Astrocyte of the cerebellum (primary cell): ENCODE measurements at regions not wholly inside any gene's neighbourhood (a gene's known extent, or its start where the extent isn't known, plus 50 kb on each side); places are given as distances from the start of the nearest gene placed in this dataset.

ENCODE experiments used
- DNase-seq: peaks from one replicate; pipeline ENCODE4 v3.0.0-alpha.2; 2011; ENCODE audit warnings: low read depth
- H3K4me3 ChIP-seq: 2 replicates; pipeline ENCODE4 v1.5.1; 2011; ENCODE audit warnings: mild to moderate bottlenecking, low read depth, low read length, moderate library complexity
- in situ Hi-C: cut with HindIII; loops from 2 replicates; pipeline ENCODE4 v1.10.0; 2017; ENCODE audit warnings: low sequenced_read_pairs
- TF ChIP-seq, protein P1 (sequence below): IDR thresholded peaks from 2 replicates; pipeline ENCODE4 v1.5.1; 2012; ENCODE audit warnings: low read length, low read depth, moderate library complexity, mild to moderate bottlenecking; ENCODE audit errors: missing control alignments

GRCh38 chr16:14329727-14330350, 258.7 kb downstream of the MRTFB start:
- DNase-seq, result no peak
- no peak overlapping the region for H3K4me3 ChIP-seq
- in situ Hi-C loops, result no loop called here
- TF ChIP-seq, protein P1, sequence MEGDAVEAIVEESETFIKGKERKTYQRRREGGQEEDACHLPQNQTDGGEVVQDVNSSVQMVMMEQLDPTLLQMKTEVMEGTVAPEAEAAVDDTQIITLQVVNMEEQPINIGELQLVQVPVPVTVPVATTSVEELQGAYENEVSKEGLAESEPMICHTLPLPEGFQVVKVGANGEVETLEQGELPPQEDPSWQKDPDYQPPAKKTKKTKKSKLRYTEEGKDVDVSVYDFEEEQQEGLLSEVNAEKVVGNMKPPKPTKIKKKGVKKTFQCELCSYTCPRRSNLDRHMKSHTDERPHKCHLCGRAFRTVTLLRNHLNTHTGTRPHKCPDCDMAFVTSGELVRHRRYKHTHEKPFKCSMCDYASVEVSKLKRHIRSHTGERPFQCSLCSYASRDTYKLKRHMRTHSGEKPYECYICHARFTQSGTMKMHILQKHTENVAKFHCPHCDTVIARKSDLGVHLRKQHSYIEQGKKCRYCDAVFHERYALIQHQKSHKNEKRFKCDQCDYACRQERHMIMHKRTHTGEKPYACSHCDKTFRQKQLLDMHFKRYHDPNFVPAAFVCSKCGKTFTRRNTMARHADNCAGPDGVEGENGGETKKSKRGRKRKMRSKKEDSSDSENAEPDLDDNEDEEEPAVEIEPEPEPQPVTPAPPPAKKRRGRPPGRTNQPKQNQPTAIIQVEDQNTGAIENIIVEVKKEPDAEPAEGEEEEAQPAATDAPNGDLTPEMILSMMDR, result no peak

GRCh38 chr16:14325502-14326401, 254.6 kb downstream of the MRTFB start:
- DNase-seq, result peak; percentile 28
- no peak overlapping the region for H3K4me3 ChIP-seq
- TF ChIP-seq, protein P1, result peak; percentile 10
- in situ Hi-C loops, result no loop called here

DNA sequence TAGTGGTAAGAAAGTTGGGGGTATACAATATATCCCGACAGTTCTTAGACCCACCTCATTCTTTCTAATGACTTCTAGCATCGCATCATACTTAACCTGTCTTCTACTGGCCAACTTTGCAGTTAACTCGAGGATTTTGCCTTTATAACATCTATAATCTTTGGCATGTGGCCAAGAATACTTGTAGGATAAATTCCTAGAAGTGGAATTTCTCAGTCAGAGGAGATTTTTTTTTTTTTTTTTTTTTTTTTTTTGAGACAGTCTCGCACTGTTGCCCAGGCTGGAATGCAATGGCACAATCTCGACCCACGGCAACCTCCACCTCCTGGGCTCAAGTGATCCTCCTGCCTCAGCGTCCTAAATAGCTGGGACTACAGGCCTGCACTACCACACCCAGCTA, 253.5 kb downstream of the MRTFB start:
- DNase-seq, result no peak
- TF ChIP-seq, protein P1, result no peak
- in situ Hi-C loops, result no loop called here
- no peak overlapping the region for H3K4me3 ChIP-seq

GRCh38 chr16:14322186-14322585, 251.1 kb downstream of the MRTFB start:
- in situ Hi-C loops, result no loop called here
- TF ChIP-seq, protein P1, result no peak
- no peak overlapping the region for H3K4me3 ChIP-seq
- DNase-seq, result no peak

DNA sequence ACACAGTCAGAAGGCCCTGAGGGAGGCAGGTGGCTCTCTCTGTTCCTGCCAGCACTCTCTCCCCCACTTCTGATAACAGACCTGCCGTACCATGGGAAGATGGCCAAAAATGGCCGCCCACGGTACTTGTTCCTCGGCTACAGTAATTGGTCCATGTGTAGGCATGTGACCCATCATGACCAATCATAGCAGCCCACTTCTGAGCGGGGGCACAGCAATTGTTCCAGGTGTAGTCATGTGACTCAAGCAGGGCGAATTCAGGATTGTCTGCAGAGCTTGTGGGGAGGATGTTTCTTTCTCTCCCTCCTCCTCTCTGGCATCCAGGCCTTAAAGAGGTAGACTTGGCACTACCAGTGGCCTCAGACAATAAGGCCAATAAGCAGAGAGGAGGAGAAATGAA, 250.4 kb downstream of the MRTFB start:
- no peak for DNase-seq

DNA sequence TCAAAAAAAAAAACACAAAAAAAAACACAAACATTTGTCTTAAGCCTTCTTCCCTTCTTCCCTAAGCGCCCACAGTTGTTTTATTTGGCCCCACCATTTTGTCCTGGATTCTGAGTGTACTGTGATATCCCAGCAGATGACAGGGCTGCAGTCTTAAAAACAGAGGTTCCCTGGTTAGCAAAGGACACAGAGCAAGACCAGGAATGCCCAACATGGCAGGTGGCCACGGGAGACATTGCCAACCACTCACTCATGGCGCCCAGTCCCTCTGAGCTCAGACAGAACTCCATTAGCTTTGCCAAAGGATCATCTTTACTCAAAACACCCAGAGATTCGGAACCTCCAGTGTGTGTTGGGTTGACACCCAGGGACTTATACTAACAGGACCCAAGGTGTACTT, 249.3 kb downstream of the MRTFB start:
- TF ChIP-seq, protein P1, result no peak
- in situ Hi-C loops, result no loop called here
- no peak for DNase-seq
- no peak overlapping the region for H3K4me3 ChIP-seq

More for the DNA sequence above, 250.4 kb downstream of the MRTFB start:
- in situ Hi-C loops, result no loop called here
- no peak overlapping the region for H3K4me3 ChIP-seq
- TF ChIP-seq, protein P1, result no peak
